H1 (cell line): ENCODE measurements at regions not wholly inside any gene's neighbourhood (a gene's known extent, or its start where the extent isn't known, plus 50 kb on each side); places are given as distances from the start of the nearest gene placed in this dataset.

Experiments used
- CTCF ChIA-PET: fragments of 300-600 bp; sonication (Branson Sonifier 250); formaldehyde crosslinking; loops from one replicate; lab custom pipeline; 2021; ENCODE audit not compliant: partially characterized antibody; lab: Charles Lee
- POLR2A ChIA-PET: fragments of 300-600 bp; sonication (Branson Sonifier 250); formaldehyde crosslinking; loops from one replicate; lab custom pipeline; 2021; ENCODE audit warnings: inconsistent platforms; ENCODE audit not compliant: partially characterized antibody; lab: Charles Lee
- DNase-seq, 2 experiments: peaks; one replicate each; pipeline versions ENCODE4 v3.0.0 to v3.0.0-alpha.2; 2010 to 2022; ENCODE audit warnings: low spot score in 2 of 2, low read depth in 1 of 2, mixed read lengths in 1 of 2
- FAIRE-seq: peaks from 2 replicates; lab custom pipeline; 2011; peaks lifted over from hg19 to GRCh38; lab: Jason Lieb, UNC
- H2AFZ ChIP-seq: 2 replicates; pipeline ENCODE4 v1.8.1; 2012; ENCODE audit warnings: low read length, inconsistent platforms
- H2AK5ac ChIP-seq: 2 replicates; pipeline ENCODE4 v1.6.1; 2013; ENCODE audit warnings: low read depth, low read length
- H2BK120ac ChIP-seq: replicated peaks from 2 replicates; pipeline ENCODE3; 2013; ENCODE audit warnings: low read depth, low read length, inconsistent platforms
- H2BK12ac ChIP-seq: 2 replicates; pipeline ENCODE4 v1.6.1; 2013; ENCODE audit warnings: low read depth, low read length
- H2BK15ac ChIP-seq: 2 replicates; pipeline ENCODE4 v1.6.1; 2013; ENCODE audit warnings: low read length
- H2BK20ac ChIP-seq: 2 replicates; pipeline ENCODE4 v1.6.1; 2013; ENCODE audit warnings: low read length
- H2BK5ac ChIP-seq: 2 replicates; pipeline ENCODE4 v1.6.1; 2013; ENCODE audit warnings: low read depth, low read length
- H3K14ac ChIP-seq: 2 replicates; pipeline ENCODE4 v1.6.1; 2013; ENCODE audit warnings: inconsistent platforms; ENCODE audit not compliant: insufficient read length
- H3K18ac ChIP-seq: 2 replicates; pipeline ENCODE4 v1.6.1; 2013; ENCODE audit warnings: low read length; ENCODE audit errors: extremely low read depth
- H3K23ac ChIP-seq: 2 replicates; pipeline ENCODE4 v1.6.1; 2013; ENCODE audit warnings: inconsistent platforms; ENCODE audit not compliant: insufficient read length
- H3K23me2 ChIP-seq: 2 replicates; pipeline ENCODE4 v1.6.1; 2013; ENCODE audit warnings: low read depth, low read length
- H3K27ac ChIP-seq: 2 replicates; pipeline ENCODE4 v1.6.1; 2011; ENCODE audit warnings: low read depth, low read length, inconsistent platforms
- H3K27me3 ChIP-seq, 4 experiments: replicated peaks in 1 of 4; 1 replicate in 1 of 4; 2 replicates in 3 of 4; pipeline versions ENCODE4 v1.6.1 to v1.8.1; 2011 to 2013; ENCODE audit warnings: low read length in 3 of 4, mild to moderate bottlenecking in 3 of 4, inconsistent platforms in 2 of 4, mixed read lengths in 2 of 4, moderate library complexity in 1 of 4; ENCODE audit not compliant: control insufficient read depth in 3 of 4, insufficient read depth in 3 of 4; ENCODE audit errors: extremely low read depth in 1 of 4
- H3K36me3 ChIP-seq, 4 experiments: 2 replicates each; pipeline versions ENCODE4 v1.6.1 to v1.8.1; 2011 to 2013; ENCODE audit warnings: mild to moderate bottlenecking in 4 of 4, low read length in 3 of 4, moderate library complexity in 2 of 4, control low read depth in 1 of 4, inconsistent platforms in 1 of 4; ENCODE audit not compliant: insufficient read depth in 4 of 4, control insufficient read depth in 2 of 4
- H3K4ac ChIP-seq: replicated peaks from 2 replicates; pipeline ENCODE3; 2013; ENCODE audit warnings: low read length, low read depth, mixed read lengths, inconsistent platforms; ENCODE audit not compliant: insufficient read length
- H3K4me1 ChIP-seq, 4 experiments: replicated peaks in 1 of 4; 1 replicate in 1 of 4; 2 replicates in 3 of 4; pipeline versions ENCODE4 v1.6.1 to v1.8.1; 2011 to 2013; ENCODE audit warnings: low read length in 3 of 4, inconsistent platforms in 2 of 4, mixed read lengths in 1 of 4; ENCODE audit not compliant: insufficient read depth in 4 of 4, control insufficient read depth in 3 of 4
- H3K4me2 ChIP-seq, 2 experiments: 2 replicates each; pipeline versions ENCODE4 v1.6.1 to v1.8.1; 2011 to 2013; ENCODE audit warnings: low read depth in 2 of 2, low read length in 2 of 2, control low read depth in 1 of 2, inconsistent platforms in 1 of 2, mild to moderate bottlenecking in 1 of 2; ENCODE audit not compliant: insufficient read depth in 1 of 2
- H3K4me3 ChIP-seq, 4 experiments: fragments of 200-600, 300-600 bp in 1 of 4; sonication (generic), shearing (Covaris generic), sonication (Bioruptor Twin) in 1 of 4; 2 replicates each; pipeline versions ENCODE4 v1.5.1 to v1.8.1; 2011 to 2016; ENCODE audit warnings: low read length in 4 of 4, low read depth in 3 of 4, control low read depth in 2 of 4, inconsistent platforms in 2 of 4, mild to moderate bottlenecking in 2 of 4, mixed read lengths in 1 of 4, moderate library complexity in 1 of 4; ENCODE audit not compliant: insufficient read depth in 2 of 4; ENCODE audit errors: extremely low read depth in 1 of 4
- H3K56ac ChIP-seq: replicated peaks from 2 replicates; pipeline ENCODE3; 2013; ENCODE audit warnings: low read depth, mild to moderate bottlenecking, mixed read lengths, low read length, inconsistent platforms; ENCODE audit not compliant: insufficient read length
- H3K79me1 ChIP-seq: 2 replicates; pipeline ENCODE4 v1.6.1; 2013; ENCODE audit warnings: low read depth, low read length, control low read depth
- H3K79me2 ChIP-seq, 2 experiments: 2 replicates each; pipeline versions ENCODE4 v1.6.1 to v1.8.1; 2012 to 2013; ENCODE audit warnings: low read length in 2 of 2, mild to moderate bottlenecking in 2 of 2, inconsistent platforms in 1 of 2; ENCODE audit not compliant: insufficient read depth in 2 of 2, control insufficient read depth in 1 of 2
- H3K9ac ChIP-seq, 4 experiments: replicated peaks in 1 of 4; 1 replicate in 1 of 4; 2 replicates in 3 of 4; pipeline versions ENCODE4 v1.6.1 to v1.8.1; 2011 to 2013; ENCODE audit warnings: low read depth in 3 of 4, low read length in 3 of 4, control low read depth in 2 of 4, mild to moderate bottlenecking in 2 of 4, moderate library complexity in 2 of 4, inconsistent platforms in 1 of 4; ENCODE audit errors: extremely low read depth in 1 of 4
- H3K9me3 ChIP-seq, 2 experiments: 2 replicates each; pipeline versions ENCODE4 v1.6.1 to v1.8.1; 2012 to 2013; ENCODE audit warnings: mild to moderate bottlenecking in 2 of 2, moderate library complexity in 2 of 2, control low read depth in 1 of 2, inconsistent platforms in 1 of 2, low read depth in 1 of 2, low read length in 1 of 2, mixed read lengths in 1 of 2; ENCODE audit not compliant: insufficient read depth in 2 of 2
- H4K20me1 ChIP-seq, 2 experiments: replicated peaks in 1 of 2; 2 replicates each; pipeline versions ENCODE3 to v1.8.1; 2011 to 2013; ENCODE audit warnings: inconsistent platforms in 2 of 2, low read length in 2 of 2, mild to moderate bottlenecking in 1 of 2; ENCODE audit not compliant: insufficient read depth in 2 of 2, control insufficient read depth in 1 of 2
- H4K5ac ChIP-seq: 2 replicates; pipeline ENCODE4 v1.6.1; 2013; ENCODE audit warnings: low read length, low read depth, mixed read lengths, inconsistent platforms; ENCODE audit not compliant: insufficient read length
- H4K8ac ChIP-seq: 2 replicates; pipeline ENCODE4 v1.8.0; 2013; ENCODE audit warnings: mild to moderate bottlenecking, moderate library complexity, low read length, inconsistent platforms; ENCODE audit not compliant: insufficient read depth; ENCODE audit errors: extremely low read depth
- H4K91ac ChIP-seq: replicated peaks from 2 replicates; pipeline ENCODE3; 2013; ENCODE audit warnings: low read length, mixed read lengths, inconsistent platforms; ENCODE audit not compliant: insufficient read length
- CHD1 ChIP-seq: IDR thresholded peaks from 2 replicates; pipeline ENCODE4 v1.6.1; 2012; ENCODE audit warnings: low read depth, low read length, improper control_type of control experiment
- CTBP2 ChIP-seq: IDR thresholded peaks from 2 replicates; pipeline ENCODE4 v1.7.0; 2011; ENCODE audit warnings: borderline replicate concordance, mild to moderate bottlenecking, moderate library complexity, mixed read lengths, low read length; ENCODE audit not compliant: insufficient read depth, insufficient read length
- JUN ChIP-seq: IDR thresholded peaks from 2 replicates; pipeline ENCODE4 v1.6.1; 2011; ENCODE audit warnings: low read depth, mild to moderate bottlenecking, improper control_type of control experiment, low read length
- POU5F1 ChIP-seq: IDR thresholded peaks from 2 replicates; pipeline ENCODE4 v1.6.1; 2011; ENCODE audit warnings: low read depth, mild to moderate bottlenecking, low read length, moderate library complexity
- RFX5 ChIP-seq: IDR thresholded peaks from 2 replicates; pipeline ENCODE4 v1.6.1; 2011; ENCODE audit warnings: low read depth, low read length, improper control_type of control experiment, borderline replicate concordance
- RNF2 ChIP-seq: fragments of 200-900, 300-1000 bp; sonication (generic); IDR thresholded peaks from 2 replicates; pipeline ENCODE4 v1.7.1; 2016; ENCODE audit warnings: borderline replicate concordance, low read depth, mild to moderate bottlenecking, antibody characterized with exemption, low read length; ENCODE audit not compliant: poor library complexity, severe bottlenecking; ENCODE audit errors: missing control alignments
- SP2 ChIP-seq: IDR thresholded peaks from 2 replicates; pipeline ENCODE4 v1.6.1; 2012; ENCODE audit warnings: mild to moderate bottlenecking, low read length, inconsistent platforms
- YY1 ChIP-seq: IDR thresholded peaks from 2 replicates; pipeline ENCODE4 v1.6.1; 2011; ENCODE audit warnings: low read depth, mild to moderate bottlenecking, low read length
- WGBS, 2 experiments: shearing (Covaris generic) in 1 of 2; methylation state at CpG; one replicate each; pipeline versions ENCODE4 v1.1.6 to v1.1.7; 2013 to 2015; ENCODE audit warnings: low lambda C conversion rate in 2 of 2, mixed read lengths in 2 of 2, inconsistent platforms in 1 of 2, low coverage in 1 of 2, missing lambda C conversion rate in 1 of 2; ENCODE audit not compliant: insufficient replicate concordance in 2 of 2, insufficient coverage in 1 of 2, insufficient read length in 1 of 2; ENCODE audit errors: extremely low coverage in 1 of 2, missing lambda C conversion rate in 1 of 2; 5-methylcytosine and 5-hydroxymethylcytosine counted together
- TF ChIP-seq, protein P1 (sequence below), 3 experiments: IDR thresholded peaks; 1 replicate in 2 of 3; 2 replicates in 1 of 3; pipeline versions ENCODE4 v1.5.1 to v1.6.1; 2011; ENCODE audit warnings: low read length in 3 of 3, mild to moderate bottlenecking in 3 of 3, inconsistent platforms in 2 of 3, low read depth in 1 of 3, moderate library complexity in 1 of 3; ENCODE audit not compliant: insufficient read depth in 1 of 3; ENCODE audit errors: control extremely low read depth in 1 of 3
- TF ChIP-seq, protein P2 (sequence below): IDR thresholded peaks from 2 replicates; pipeline ENCODE4 v1.6.1; 2012; ENCODE audit warnings: inconsistent platforms
- TF ChIP-seq, protein P3 (sequence below): IDR thresholded peaks from 2 replicates; pipeline ENCODE4 v1.6.1; 2011; ENCODE audit warnings: low read depth, mild to moderate bottlenecking, low read length; ENCODE audit not compliant: insufficient read depth

DNA sequence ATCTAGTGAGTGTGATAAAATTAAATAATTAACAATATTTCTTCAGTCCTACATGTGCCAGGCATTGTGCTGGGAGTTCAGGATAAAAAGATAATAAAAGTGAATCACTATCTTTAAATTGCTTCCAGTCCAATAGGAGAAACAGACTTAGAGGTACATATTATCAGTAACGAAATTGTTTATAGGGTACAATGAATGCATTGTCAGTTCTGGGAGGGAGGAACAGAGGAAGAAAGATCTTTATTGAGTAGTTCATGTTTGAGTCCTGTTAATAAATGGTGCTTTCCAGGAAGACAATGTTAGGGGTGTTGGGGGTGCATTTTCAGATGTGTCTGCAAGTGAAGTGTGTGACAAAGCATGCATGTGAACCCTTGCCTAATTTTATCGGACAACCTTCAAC is 183.1 kb downstream of the OGFRL1 start:
- no peak overlapping the region for H2BK12ac ChIP-seq
- no peak overlapping the region for H2AFZ ChIP-seq
- FAIRE-seq, result no peak
- no peak overlapping the region for H3K56ac ChIP-seq
- CTCF ChIA-PET, result no interaction called here
- no peak overlapping the region for H3K27ac ChIP-seq
- H4K8ac ChIP-seq, result no peak overlapping the region
- H3K4ac ChIP-seq, result no peak overlapping the region
- no peak overlapping the region for H3K14ac ChIP-seq
- 95% methylated on average over 2 of the region's 2 CpGs; no CpG with 5 or more reads in 1 of the 2 experiments for WGBS, 2 experiments
- H2BK5ac ChIP-seq, result no peak overlapping the region
- H3K18ac ChIP-seq, result no peak overlapping the region
- H3K4me1 ChIP-seq, result no peaks in the 10 kb centered on the region
- H4K5ac ChIP-seq, result no peak overlapping the region
- no peak overlapping the region for H3K4me2 ChIP-seq
- H3K9ac ChIP-seq, result no peak overlapping the region
- H2AK5ac ChIP-seq, result no peak overlapping the region
- H3K36me3 ChIP-seq, result no peaks in the 10 kb centered on the region
- no peak overlapping the region for H4K91ac ChIP-seq
- no peak overlapping the region for H2BK20ac ChIP-seq
- H3K23ac ChIP-seq, result no peak overlapping the region
- H3K9me3 ChIP-seq, result no peaks in the 10 kb centered on the region
- no peak overlapping the region for H2BK15ac ChIP-seq
- H3K79me2 ChIP-seq, result no peaks in the 10 kb centered on the region
- no peaks in the 10 kb centered on the region for H3K79me1 ChIP-seq
- H3K4me3 ChIP-seq, result no peak overlapping the region
- POLR2A ChIA-PET, result no interaction called here
- H3K23me2 ChIP-seq, result peaks cover 2% of the 10 kb centered on the region; the same call in 1 of the 2 replicates
- DNase-seq, result no peak
- H4K20me1 ChIP-seq, result no peaks in the 10 kb centered on the region
- H3K27me3 ChIP-seq, result no peaks in the 10 kb centered on the region
- no peak overlapping the region for H2BK120ac ChIP-seq
- TF ChIP-seq POU5F1, result no peak
- no peak for TF ChIP-seq JUN
- TF ChIP-seq, protein P1, sequence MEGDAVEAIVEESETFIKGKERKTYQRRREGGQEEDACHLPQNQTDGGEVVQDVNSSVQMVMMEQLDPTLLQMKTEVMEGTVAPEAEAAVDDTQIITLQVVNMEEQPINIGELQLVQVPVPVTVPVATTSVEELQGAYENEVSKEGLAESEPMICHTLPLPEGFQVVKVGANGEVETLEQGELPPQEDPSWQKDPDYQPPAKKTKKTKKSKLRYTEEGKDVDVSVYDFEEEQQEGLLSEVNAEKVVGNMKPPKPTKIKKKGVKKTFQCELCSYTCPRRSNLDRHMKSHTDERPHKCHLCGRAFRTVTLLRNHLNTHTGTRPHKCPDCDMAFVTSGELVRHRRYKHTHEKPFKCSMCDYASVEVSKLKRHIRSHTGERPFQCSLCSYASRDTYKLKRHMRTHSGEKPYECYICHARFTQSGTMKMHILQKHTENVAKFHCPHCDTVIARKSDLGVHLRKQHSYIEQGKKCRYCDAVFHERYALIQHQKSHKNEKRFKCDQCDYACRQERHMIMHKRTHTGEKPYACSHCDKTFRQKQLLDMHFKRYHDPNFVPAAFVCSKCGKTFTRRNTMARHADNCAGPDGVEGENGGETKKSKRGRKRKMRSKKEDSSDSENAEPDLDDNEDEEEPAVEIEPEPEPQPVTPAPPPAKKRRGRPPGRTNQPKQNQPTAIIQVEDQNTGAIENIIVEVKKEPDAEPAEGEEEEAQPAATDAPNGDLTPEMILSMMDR (IDR thresholded peaks at IDR 0.05; ENCODE audit: control extremely low read depth in 1 of 3, insufficient read depth in 1 of 3, low read depth in 1 of 3, low read length in 3 of 3), result no peak
- TF ChIP-seq, protein P2, sequence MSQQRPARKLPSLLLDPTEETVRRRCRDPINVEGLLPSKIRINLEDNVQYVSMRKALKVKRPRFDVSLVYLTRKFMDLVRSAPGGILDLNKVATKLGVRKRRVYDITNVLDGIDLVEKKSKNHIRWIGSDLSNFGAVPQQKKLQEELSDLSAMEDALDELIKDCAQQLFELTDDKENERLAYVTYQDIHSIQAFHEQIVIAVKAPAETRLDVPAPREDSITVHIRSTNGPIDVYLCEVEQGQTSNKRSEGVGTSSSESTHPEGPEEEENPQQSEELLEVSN, result no peak
- no peak for TF ChIP-seq CTBP2
- TF ChIP-seq RNF2, result no peak
- no peak for TF ChIP-seq SP2
- TF ChIP-seq YY1, result no peak
- TF ChIP-seq CHD1, result no peak
- no peak for TF ChIP-seq RFX5
- TF ChIP-seq, protein P3, sequence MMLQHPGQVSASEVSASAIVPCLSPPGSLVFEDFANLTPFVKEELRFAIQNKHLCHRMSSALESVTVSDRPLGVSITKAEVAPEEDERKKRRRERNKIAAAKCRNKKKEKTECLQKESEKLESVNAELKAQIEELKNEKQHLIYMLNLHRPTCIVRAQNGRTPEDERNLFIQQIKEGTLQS, result no peak
